ENCODE measurements at regions not wholly inside any gene's neighbourhood (a gene's known extent, or its start where the extent isn't known, plus 50 kb on each side); places are given as distances from the start of the nearest gene placed in this dataset.

DNA sequence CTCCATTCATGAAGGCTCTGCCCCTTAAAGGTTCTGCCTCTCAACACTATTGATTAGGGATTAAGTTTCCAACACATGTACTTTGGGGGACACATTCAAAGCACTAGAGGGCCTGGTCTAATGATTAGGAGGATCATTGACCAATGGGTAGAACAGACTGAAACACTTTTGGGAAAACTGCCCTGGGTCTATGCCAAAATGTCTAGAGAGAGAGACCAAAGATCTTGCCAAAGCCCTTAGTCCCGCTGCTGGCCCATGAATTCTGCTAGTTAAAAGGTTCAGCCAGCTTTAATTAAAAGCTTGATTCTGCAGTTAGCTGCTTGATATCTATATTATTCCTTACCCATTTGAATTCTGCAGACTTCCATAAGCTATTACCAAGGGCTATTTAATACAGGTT is 613.2 kb downstream of the SLC4A3 start:
- Histone ChIP-seq H3K27ac (no peak overlapping the region), H3K36me3 (no peaks in the 10 kb centered on the region), H3K9me3 (no peaks in the 10 kb centered on the region), H3K4me3 (no peak overlapping the region), H3K27me3 (no peaks in the 10 kb centered on the region), H3K4me1 (no peaks in the 10 kb centered on the region)
- WGBS, 5 donors, result 0 to 68% (median 40%) methylated on average over 1 of the region's 1 CpG
- TF ChIP-seq POLR2AphosphoS5 (IDR thresholded peaks at IDR 0.05) (no peak), EP300 (IDR thresholded peaks at IDR 0.05) (no peak), POLR2A (IDR thresholded peaks at IDR 0.05) (no peak)
- TF ChIP-seq, protein P1, sequence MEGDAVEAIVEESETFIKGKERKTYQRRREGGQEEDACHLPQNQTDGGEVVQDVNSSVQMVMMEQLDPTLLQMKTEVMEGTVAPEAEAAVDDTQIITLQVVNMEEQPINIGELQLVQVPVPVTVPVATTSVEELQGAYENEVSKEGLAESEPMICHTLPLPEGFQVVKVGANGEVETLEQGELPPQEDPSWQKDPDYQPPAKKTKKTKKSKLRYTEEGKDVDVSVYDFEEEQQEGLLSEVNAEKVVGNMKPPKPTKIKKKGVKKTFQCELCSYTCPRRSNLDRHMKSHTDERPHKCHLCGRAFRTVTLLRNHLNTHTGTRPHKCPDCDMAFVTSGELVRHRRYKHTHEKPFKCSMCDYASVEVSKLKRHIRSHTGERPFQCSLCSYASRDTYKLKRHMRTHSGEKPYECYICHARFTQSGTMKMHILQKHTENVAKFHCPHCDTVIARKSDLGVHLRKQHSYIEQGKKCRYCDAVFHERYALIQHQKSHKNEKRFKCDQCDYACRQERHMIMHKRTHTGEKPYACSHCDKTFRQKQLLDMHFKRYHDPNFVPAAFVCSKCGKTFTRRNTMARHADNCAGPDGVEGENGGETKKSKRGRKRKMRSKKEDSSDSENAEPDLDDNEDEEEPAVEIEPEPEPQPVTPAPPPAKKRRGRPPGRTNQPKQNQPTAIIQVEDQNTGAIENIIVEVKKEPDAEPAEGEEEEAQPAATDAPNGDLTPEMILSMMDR (IDR thresholded peaks at IDR 0.05), result no peak
- intact Hi-C loops (cut with DNase I; ENCODE audit: low total_unique reads), result no loop called here
- DNase-seq, result no peak

DNA sequence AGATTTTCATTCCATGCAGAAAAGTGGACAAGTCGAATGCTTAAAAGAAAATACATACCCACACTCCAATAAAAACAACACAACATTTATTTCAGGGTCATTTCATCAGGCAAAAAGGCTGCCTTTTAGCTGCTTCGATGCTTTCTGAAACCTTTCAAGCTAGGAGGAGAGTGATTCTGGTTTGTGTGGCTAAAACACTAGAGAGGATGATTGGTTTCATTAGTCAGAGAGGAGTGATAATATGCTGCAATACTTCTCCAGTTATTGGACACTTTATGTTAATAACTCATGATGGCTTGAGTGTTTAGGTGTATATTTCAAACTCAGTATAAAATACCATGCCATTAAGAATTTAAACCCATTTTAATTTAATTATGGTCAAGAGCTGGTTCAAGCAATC is 614.0 kb downstream of the SLC4A3 start:
- intact Hi-C loops (cut with DNase I; ENCODE audit: low total_unique reads), result no loop called here
- Histone ChIP-seq H3K36me3 (no peaks in the 10 kb centered on the region), H3K4me1 (no peaks in the 10 kb centered on the region), H3K4me3 (no peak overlapping the region), H3K27me3 (no peaks in the 10 kb centered on the region), H3K27ac (no peak overlapping the region), H3K9me3 (no peaks in the 10 kb centered on the region)
- WGBS, 5 donors, result 62 to 77% (median 71%) methylated on average over 2 of the region's 2 CpGs
- no peak for TF ChIP-seq EP300 (IDR thresholded peaks at IDR 0.05)
- TF ChIP-seq, protein P1 (IDR thresholded peaks at IDR 0.05), result no peak
- no peak for TF ChIP-seq POLR2A (IDR thresholded peaks at IDR 0.05)
- no peak for TF ChIP-seq POLR2AphosphoS5 (IDR thresholded peaks at IDR 0.05)
- DNase-seq, result no peak

DNA sequence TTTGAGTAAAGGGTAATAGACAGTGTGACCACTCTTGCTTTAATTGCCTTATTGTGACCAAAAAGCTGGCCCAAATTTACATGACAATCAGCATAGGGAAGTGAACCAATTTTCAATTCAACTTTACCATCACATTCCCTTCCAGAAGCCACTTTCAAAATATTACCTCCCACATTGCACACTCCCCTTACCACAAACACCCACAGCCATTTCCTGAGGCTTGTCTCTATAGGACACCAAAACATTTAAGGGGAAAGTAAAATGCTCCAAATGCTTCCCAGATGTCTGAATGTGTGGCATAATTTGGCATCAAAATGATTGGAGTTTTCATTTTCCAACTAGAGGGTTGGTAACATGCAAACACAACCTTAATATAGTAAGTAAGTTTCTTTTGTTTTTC is 616.1 kb downstream of the SLC4A3 start:
- intact Hi-C loops (cut with DNase I; ENCODE audit: low total_unique reads), result no loop called here
- TF ChIP-seq EP300 (IDR thresholded peaks at IDR 0.05) (no peak), POLR2A (IDR thresholded peaks at IDR 0.05) (no peak), POLR2AphosphoS5 (IDR thresholded peaks at IDR 0.05) (no peak)
- TF ChIP-seq, protein P1 (IDR thresholded peaks at IDR 0.05), result no peak
- H3K4me1 ChIP-seq, result no peaks in the 10 kb centered on the region
- H3K27ac ChIP-seq, result no peak overlapping the region
- no peaks in the 10 kb centered on the region for H3K27me3 ChIP-seq
- no peaks in the 10 kb centered on the region for H3K36me3 ChIP-seq
- H3K4me3 ChIP-seq, result no peak overlapping the region
- DNase-seq, result no peak
- H3K9me3 ChIP-seq, result no peaks in the 10 kb centered on the region

DNA sequence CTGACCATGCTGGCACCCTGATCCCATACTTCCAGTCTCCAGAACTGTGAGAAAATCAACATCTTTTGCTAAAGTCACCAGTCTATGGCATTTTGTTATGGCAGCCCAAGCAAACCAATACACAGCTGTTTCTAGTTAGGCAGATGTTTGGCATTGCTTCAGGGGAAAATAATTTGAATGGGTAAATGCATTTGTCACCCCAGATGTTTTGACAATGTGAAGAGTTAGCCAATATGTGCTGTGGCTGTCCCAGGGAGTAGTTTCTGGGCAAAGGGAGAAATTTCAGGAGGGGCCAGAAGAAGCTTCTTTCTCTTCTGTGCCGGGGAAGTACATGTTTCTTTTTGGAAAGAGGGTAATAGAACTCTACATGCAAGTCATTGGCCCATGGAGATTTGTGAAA is 619.0 kb downstream of the SLC4A3 start:
- DNase-seq, result no peak
- H3K27ac ChIP-seq, result no peak overlapping the region
- H3K4me3 ChIP-seq, result no peak overlapping the region
- no peaks in the 10 kb centered on the region for H3K4me1 ChIP-seq
- intact Hi-C loops (cut with DNase I; ENCODE audit: low total_unique reads), result no loop called here
- TF ChIP-seq, protein P1 (IDR thresholded peaks at IDR 0.05), result no peak
- TF ChIP-seq POLR2A (IDR thresholded peaks at IDR 0.05) (no peak), POLR2AphosphoS5 (IDR thresholded peaks at IDR 0.05) (no peak), EP300 (IDR thresholded peaks at IDR 0.05) (no peak)
- no peaks in the 10 kb centered on the region for H3K27me3 ChIP-seq
- no peaks in the 10 kb centered on the region for H3K36me3 ChIP-seq
- 50 to 74% (median 68%) methylated on average over 1 of the region's 1 CpG for WGBS, 5 donors
- no peaks in the 10 kb centered on the region for H3K9me3 ChIP-seq
